Sciatic nerve (tissue), 2 donors: ENCODE measurements at regions not wholly inside any gene's neighbourhood (a gene's known extent, or its start where the extent isn't known, plus 50 kb on each side); places are given as distances from the start of the nearest gene placed in this dataset.

Source experiments
- ATAC-seq: fragments of 200-7000 bp; cut with Tn5 transposase; one replicate; pipeline ENCODE4 v1.9.1; 2020; ENCODE audit warnings: mild to moderate bottlenecking, moderate library complexity
- DNase-seq: peaks from one replicate; pipeline ENCODE4 v3.0.0-alpha.2; 2020; ENCODE audit warnings: low spot score
- intact Hi-C: fragments of 100-400 bp; cut with DNase I; formaldehyde crosslinking; loops from one replicate; pipeline ENCODE4 v1.14.2; 2022
- donor health status: DM: no; HTN: no; CAD: no.
- donor health status: DM: no; HTN: no; CAD: no.

DNA sequence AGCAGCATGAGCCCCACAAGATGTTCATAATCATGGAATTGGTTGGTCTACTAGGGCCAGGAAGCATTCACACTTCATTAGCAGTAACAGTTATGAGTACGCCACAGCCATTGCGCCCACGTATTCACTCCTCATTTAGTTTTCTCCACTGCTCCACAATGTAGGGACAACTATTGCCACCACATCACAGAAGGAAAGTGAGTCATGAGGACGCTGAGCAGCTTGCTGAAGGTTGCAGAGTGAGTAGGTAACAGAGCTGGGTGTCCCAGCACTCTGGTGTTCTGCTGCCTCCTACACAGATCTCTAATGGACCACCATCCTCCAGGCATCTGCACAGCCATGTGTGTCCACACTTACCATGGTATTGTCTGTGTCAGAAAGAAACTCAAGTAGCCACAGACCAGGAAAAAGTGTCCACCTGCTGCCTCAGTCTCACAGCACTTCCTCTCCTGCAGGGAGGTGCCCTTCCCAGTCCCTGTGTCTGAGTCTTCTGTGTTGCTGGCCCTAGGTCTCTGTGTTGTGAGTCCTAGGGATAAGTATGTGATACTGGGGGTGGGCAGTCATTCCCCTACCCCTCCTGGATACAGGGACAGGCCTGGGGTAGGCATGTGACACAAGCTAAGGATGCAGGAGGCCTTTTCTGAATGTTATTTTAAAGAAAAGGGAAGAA is 103.9 kb downstream of the TTLL2 start:
- peak; percentile 17 for DNase-seq
- no peak for ATAC-seq
- intact Hi-C loops = no loop called here

DNA sequence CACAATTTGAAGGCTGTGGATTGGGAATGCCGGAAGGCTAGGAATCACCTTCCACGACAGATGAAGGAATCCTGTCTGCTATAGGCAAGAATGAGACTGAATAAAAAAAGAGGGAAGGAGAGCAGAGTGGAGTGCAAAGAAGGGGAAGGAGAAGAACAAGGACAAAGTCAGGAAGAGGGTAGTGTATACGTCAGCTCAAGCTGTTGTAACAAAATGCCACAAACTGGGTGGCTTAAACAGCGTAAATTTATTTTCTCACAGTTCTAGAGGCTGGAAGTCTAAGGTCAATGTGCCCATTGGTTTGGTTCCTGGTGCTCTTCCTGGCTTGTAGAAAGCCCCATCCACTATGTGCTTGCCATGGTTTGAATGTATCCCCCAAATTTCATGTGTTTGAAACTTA is 104.5 kb downstream of the TTLL2 start:
- intact Hi-C loops = no loop called here
- DNase-seq = no peak

DNA sequence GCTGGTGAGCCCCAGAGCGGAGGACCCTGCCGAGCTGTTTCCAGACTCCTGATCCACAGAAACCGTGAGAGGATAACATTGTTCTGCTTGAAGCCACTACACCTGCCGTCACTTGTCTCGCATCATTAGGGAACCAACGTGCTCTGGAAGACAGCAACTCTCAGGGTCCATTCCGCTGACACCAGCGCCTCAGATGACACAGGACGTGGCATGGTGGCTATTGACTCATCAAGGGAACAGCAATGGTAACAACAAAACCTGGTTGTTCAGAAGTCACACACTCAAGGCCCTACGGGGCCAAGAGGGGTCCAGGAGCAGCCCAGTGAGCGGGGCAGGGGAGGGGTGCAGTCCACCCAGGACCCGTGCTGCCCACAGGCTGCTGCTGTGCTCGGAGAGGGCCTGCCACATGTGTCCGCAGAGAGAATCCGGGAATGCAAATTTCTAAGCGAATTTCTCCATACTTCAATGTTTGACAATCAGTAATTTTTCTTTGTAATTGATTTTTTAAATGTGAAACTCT is 110.4 kb downstream of the TTLL2 start:
- DNase-seq (no peak), ATAC-seq (no peak)
- intact Hi-C loops = no loop called here

More for the DNA sequence above, 104.5 kb downstream of the TTLL2 start:
- ATAC-seq = no peak

DNA sequence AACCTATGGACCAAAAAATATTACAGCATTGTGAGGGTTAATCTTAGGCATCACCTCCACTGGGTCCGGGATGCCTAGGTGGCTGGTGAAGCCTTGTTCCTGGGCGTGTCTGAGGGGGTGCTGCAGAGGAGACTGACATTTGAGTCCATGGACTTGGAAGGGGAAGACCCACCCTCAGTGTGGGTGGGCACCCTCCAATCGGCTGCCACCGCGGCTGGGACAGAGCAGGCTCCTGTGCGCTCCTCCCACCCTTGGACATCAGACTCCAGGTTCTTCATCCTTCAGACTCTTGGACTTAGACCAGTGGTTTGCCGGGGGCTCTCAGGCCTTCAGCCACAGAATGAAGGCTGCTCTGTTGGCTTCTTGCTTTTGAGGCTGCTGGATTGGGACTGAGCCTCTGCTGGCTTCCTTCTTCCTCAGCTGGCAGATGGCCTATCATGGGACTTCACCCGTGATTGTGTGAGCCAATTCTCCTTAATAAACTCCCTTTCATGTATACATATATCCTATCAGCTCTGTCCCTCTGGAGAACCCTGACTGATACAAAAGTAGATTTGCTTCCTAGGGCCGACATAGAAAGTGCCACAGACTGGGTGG is 113.1 kb downstream of the TTLL2 start:
- ATAC-seq (no peak), DNase-seq (no peak)
- intact Hi-C loops = no loop called here

DNA sequence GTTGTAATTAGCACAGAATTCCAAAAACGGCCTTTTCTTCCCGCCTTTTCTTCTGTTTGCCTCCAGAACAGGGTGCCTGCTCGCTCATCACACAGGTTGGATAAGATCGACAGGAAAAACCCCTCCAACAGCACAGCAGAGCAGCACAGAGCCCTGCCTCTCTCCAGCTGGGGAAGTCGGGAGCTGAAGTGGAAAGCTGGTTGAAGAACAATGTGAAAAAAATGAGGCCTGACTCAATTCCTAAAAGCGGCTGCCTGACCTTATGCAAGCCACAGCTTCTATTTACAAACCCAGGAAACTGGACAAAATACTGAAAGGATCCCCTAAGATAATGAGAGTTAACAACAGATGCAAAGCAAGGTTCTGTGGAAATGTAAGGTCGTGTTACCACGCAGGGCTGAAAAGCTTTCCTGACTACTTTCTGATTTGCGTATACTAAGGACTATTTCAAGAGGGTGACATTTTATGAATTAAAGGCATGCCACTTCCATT is 116.9 kb downstream of the TTLL2 start:
- ATAC-seq (peak; percentile 77), DNase-seq (no peak)
- intact Hi-C loops = no loop called here

DNA sequence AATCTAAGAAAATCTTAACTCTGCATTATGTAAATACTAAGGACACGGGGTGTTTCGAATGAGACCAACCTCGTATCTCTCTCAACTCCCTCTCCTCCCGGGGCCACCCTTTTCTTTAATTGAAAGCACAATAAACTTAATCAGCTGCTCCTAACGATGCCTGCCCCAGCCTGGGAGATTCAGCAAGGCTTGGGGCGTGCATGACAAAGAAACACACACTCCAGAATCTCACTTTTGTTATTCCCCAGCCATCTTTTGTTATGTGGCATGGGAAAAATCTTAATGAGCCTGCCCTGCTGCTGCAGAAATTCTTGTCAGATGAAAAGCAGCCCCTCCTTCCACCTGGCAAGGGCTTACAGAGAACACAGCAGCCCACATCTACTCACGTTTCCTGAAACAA is 117.4 kb downstream of the TTLL2 start:
- DNase-seq (no peak), ATAC-seq (peak; percentile 18)
- intact Hi-C loops = no loop called here

DNA sequence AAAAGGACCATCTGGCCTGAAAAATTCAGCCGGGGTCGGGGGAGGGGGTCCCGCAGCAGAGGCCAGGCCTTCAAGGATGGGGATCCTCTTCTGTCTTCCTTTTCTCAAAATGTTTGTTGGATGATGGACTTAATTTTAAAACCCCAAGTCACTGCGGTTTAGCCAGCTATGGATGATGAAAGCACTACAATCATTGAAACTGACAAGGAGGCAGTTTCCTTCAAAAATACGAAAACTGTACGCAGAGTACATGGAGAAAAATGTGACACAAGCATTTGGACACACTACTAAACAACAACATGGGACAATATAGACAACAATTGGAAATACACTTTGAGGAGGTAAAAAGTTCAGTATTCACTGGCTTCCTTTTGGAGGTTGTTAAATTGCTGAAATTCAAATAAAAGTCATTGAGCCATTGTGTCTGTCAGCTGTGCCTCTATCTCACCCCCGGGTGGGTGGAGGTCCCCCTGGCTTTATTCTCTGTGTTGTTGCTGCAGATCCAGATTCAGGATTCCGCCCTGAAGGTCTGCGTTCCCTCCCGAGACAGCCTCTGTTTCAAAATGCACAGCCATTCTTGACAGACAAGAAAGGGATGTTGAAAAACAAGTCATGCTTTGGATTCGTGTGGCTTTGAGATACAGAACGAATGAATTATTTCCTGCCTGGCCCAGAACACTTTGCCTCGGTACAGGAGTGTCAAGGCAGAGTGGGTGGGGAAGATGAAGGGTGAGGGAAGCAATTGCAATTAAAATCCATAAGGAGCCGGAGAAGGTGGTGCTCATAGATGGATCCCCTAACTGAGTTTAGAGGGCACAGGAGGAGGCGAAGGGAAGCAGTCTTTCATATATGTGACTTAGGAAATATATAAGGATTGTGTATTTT is 118.2 kb downstream of the TTLL2 start:
- no peak for DNase-seq
- intact Hi-C loops = no loop called here
- ATAC-seq = no peak

DNA sequence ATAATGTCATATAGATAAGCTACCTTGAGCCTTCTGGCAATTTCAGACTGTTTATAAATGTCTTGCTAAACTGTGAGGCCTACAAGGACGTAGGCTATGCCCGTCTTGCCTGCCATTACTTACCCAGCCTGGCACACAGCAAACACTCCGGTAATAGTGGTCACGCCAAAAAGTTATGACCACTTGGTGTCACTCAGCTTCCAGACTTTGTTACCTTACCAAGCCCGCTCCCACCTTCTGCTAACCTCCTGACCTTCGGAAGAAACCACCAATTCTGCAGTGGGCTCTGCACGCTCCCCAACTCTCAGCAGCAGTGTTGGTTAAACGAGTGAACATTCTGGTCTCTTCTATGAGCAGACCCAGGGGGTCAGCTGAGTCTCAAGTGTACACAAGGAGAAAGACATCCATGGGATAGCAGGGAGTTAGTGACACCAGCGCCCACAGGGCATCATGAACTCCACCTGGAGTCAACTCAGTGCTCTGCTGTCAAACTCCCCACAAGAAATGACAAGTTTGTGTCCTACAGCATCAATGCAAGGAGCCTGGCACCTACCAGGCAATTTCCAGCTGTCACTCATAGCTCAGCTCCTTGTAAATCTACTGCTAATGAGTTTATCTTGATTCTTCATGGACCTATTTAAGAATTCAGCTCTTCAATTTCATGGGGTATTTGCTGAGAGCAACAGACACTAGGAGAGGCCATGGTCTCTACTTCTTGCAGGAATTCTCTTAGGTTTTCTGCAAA is 119.9 kb downstream of the TTLL2 start:
- intact Hi-C loops = no loop called here
- DNase-seq = no peak
- ATAC-seq = no peak

DNA sequence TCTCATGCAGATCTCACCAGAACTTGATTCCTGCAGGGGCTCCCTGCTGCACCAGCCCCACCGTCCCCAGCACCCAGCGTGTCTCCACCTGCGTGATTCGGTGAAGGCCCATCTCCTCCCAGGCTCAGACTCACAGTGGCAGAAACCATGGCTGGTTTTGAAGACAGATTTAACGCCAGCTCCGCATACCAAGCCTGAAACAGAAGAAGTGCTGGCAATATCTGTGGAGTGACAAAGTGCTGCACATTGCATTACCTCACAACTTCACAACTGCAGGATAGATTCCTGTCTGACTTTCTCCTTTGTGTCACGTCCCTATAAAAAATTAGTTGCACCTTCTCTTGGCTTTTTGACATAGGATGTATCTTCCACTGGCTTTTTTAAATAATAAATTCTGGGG is 120.7 kb downstream of the TTLL2 start:
- DNase-seq (no peak), ATAC-seq (no peak)

DNA sequence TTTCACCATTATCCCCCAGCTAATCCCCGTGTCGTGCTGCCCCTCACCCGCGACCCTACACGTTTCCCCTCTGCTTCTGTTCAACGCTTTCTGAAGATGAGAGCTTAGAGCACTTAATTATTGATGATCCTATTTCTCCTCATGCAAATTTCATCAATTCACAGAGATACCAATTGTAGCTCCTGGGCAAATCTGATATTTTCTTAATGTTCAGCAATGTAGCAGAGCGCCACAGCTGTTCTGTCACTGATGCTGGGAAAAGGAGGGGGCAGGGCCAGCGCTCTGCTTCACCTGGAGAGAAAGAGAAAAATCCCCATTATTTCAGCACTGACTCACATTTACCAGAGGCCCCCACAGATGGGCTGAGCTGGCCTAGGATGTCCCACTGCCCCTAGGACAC is 121.2 kb downstream of the TTLL2 start:
- no peak for ATAC-seq
- intact Hi-C loops = no loop called here
- no peak for DNase-seq

More for the DNA sequence above, 120.7 kb downstream of the TTLL2 start:
- intact Hi-C loops = no loop called here

DNA sequence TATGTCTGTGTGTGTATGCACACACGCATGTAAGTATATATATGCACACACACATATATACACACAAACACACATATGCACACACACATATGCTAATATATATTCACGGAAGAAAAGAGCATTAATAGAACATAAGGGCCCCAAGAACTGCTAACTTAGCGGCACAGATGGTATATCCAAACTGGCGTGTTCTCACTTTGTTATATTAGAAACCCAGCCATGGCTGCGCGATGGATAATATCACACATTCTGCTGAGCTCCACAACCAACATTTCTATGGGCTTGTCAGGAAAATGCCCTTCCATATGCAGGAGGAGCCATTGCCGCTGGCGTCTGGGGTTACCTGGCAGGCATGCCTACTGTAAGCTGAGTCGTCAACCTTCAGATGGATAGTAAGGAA is 122.1 kb downstream of the TTLL2 start:
- intact Hi-C loops = no loop called here
- DNase-seq (no peak), ATAC-seq (no peak)

DNA sequence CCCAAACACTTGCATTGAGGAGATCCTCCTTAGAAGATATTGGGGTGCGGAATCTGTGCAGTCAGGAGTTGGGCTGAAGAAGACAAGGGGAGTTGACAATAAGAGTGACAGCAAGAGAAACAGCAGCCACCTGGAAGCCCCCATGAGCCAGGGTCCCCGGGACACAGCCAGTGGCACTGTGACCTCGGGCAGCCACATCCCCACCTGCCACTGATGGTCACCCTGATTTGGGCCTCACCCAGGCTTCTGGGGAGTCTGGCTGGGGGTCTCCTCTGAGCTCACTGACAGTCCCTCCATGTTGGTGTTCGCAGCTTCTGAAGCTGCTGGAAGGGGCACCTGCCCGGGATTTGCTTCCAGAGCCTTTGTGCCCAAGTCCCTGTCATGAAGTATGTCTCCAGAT is 123.5 kb downstream of the TTLL2 start:
- DNase-seq (no peak), ATAC-seq (no peak)
- intact Hi-C loops = no loop called here

DNA sequence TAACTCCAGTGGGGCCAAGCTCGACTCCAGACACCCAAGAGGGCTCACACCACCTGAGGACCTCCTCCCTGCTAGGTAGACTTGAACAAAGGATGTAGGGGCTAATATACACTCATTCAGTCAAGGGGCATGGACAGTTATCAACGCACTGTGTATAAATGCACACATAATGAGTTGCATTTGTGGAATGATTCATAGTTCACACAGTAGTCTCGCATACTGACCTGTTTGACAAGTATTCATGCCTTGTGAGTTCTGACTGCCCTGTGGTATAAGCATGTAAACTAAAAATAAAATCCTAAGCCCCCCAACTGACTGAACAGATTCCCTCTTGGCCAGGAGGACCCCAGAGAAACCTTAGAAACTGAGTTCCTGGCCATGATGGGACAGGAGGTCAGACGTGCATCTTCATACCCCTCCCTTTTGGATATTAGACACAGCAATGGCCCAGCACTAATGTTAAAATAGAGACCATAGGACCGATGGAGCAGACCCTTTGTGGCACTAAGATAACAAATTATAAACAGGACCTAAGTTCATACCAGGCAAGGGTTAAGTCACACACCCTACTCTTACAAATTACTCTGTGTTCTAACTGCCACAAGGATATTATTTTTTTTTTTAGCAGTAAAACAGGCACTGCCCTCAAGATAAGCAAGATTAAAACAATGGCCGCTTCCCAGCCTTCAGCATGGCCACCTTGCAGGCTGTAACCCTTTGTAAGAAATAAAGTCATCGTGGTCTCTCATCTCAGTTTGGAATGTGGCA is 124.4 kb downstream of the TTLL2 start:
- ATAC-seq = no peak
- intact Hi-C loops = no loop called here
- no peak for DNase-seq

DNA sequence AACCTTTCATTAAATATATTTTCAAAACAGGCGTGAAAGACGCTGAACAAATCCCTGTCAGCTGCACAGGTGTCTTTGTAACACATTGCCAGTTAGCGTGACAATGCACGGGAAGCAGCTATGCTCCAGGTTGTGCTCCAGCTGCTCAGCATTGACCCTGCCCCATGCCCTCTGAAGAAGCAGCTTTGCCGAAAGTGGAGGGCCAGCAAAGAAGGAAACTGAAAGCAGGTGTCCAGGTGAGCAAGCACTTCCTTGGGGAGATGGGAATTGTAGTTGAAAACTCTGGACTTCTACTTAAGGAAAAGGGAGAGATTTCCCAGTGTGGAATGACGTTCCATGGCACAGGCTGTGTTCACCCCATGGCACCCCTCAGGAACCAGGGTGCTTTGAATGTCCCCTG is 125.7 kb downstream of the TTLL2 start:
- intact Hi-C loops = no loop called here
- no peak for DNase-seq
- ATAC-seq = no peak

DNA sequence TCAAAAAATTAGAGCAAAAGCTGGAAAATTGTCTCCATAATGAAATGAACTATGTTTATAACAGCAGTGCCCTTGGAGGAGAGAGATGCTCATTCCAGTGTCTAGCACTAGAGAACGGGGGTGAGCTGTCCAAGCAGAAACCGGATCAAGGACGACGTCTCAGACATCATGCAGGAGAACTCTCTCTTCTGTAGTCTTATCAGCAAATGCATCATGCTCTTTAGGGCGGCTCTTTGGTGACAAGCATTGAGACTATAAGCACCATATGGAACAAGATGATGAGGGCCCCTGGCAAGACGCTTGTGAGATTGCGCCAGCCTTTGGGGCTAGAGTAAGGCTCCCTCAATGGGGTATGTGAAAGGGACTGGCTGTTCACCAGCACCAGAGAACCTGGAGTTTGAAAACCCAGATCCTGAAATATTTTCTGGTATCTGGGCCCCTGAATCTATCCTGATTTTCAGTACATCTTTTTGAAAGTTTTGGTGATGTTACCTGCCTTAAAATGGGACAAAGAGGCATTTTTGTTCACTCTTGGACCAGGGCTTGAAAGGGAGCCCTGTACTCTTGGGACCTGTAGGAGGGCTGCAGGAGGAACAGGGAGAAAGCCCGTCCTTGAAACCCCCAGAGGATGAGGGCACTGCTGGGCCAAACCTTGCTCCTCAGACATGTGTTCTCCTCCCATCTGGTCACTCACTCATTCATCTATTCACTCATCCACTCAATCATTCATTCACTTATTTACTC is 127.6 kb downstream of the TTLL2 start:
- ATAC-seq (no peak), DNase-seq (no peak)
- intact Hi-C loops = no loop called here

DNA sequence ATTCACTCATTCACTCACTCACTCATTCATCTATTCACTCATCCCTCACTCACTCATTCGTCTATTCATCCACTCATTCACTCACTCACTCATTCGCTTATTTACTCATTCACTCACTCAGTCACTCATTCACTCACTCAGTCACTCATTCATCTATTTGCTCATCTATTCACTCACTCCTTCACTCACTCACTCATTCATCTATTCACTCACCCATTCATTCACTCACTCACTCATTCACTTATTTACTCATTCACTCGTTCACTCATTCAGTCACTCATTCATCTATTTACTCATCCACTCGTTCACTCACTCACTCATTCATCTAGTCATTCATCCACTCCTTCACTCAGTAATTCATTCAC is 128.2 kb downstream of the TTLL2 start:
- no peak for ATAC-seq
- intact Hi-C loops = no loop called here
- DNase-seq = no peak

DNA sequence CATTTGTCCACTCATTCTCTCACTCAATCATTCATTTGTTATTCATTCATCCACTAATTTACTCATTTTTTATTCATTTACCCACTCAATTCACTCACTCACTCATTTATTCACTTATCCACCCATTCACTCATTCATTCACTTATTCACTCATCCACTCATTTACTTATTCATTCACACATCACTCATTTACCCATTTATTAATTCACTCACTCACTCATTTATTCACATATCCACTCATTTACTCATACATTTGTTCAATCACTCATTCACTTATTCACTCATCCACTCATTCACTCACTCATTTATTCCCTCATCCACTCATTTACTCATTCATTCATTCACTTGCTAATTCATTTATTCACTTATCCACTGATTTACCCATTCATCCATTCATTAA is 129.1 kb downstream of the TTLL2 start:
- DNase-seq (no peak), ATAC-seq (no peak)
- intact Hi-C loops = no loop called here

DNA sequence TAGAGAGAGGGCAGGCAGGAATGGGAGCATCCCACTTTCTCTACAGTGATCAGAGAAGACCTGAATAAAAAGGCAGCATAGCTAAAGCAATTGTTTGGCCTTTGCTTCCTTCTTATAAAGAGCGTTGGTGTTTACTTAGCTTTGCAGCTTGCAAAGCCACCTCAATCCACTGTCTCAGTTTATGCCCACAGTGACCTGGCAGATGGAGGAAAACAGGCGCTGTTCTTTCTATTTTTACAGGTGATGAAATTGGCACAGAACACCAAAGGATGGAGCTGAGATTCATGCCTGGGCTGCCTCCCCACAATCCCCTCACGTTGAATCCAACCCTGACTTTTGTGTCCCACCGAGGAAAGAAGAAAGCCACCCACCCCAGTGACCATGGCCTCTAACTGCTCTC is 130.5 kb downstream of the TTLL2 start:
- no peak for DNase-seq

More for the DNA sequence above, 130.5 kb downstream of the TTLL2 start:
- intact Hi-C loops = no loop called here
- no peak for ATAC-seq
